HCT116 (cell line): ENCODE measurements at regions not wholly inside any gene's neighbourhood (a gene's known extent, or its start where the extent isn't known, plus 50 kb on each side); places are given as distances from the start of the nearest gene placed in this dataset.

Experiments used
- EZH2 ChIP-seq: fragments of 200-600 bp; sonication (generic); IDR thresholded peaks from 2 replicates; pipeline ENCODE4 v1.6.1; 2017; ENCODE audit warnings: antibody characterized with exemption, mixed run types
- POLR2AphosphoS5 ChIP-seq: IDR thresholded peaks from 2 replicates; pipeline ENCODE4 v1.6.1; 2011; ENCODE audit warnings: mild to moderate bottlenecking, low read depth, low read length, moderate library complexity
- RAD21 ChIP-seq: IDR thresholded peaks from 2 replicates; pipeline ENCODE4 v1.6.1; 2012; ENCODE audit warnings: low read depth, mild to moderate bottlenecking
- ZNF274 ChIP-seq: fragments of 200-500 bp; sonication (Bioruptor generic); IDR thresholded peaks from 2 replicates; pipeline ENCODE4 v1.6.1; 2014; ENCODE audit warnings: mild to moderate bottlenecking, low read depth, low read length, inconsistent platforms
- TF ChIP-seq, protein P1 (sequence below): IDR thresholded peaks from 2 replicates; pipeline ENCODE4 v1.6.1; 2012; ENCODE audit warnings: low read depth
- TF ChIP-seq, protein P2 (sequence below), 3 experiments: fragments of 200-600 bp in 1 of 3; sonication (generic) in 1 of 3; IDR thresholded peaks in 2 of 3; conservative IDR thresholded peaks in 1 of 3; 2 replicates each; pipeline ENCODE4 v1.5.1; 2012 to 2017; ENCODE audit warnings: low read depth in 2 of 3, low read length in 2 of 3, antibody characterized with exemption in 1 of 3, borderline replicate concordance in 1 of 3, control low read depth in 1 of 3, mild to moderate bottlenecking in 1 of 3, mixed read lengths in 1 of 3, mixed run types in 1 of 3, moderate library complexity in 1 of 3; ENCODE audit not compliant: insufficient read depth in 1 of 3

DNA sequence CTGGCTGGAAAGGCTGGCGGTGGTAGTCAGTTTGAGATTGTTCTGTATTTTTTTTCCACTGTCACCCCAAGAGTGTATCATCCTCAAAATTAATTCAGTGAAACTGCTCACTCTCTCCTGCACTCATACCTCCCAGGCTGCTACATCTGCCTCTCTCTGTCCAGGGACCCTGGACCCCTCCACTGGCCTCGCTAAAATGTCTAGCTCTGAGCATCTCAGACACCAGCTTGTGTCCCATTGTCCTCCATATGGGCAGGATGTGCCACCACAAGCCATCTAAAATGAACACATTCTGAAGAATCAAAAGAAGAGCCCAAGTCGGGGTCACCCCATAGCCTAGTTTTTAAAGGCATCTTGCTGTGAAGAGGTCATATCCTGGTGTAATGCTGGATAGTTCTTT, 345.5 kb upstream of the TSHZ3 start:
- TF ChIP-seq POLR2AphosphoS5 (no peak), EZH2 (no peak), RAD21 (no peak), ZNF274 (no peak)
- TF ChIP-seq, protein P1, sequence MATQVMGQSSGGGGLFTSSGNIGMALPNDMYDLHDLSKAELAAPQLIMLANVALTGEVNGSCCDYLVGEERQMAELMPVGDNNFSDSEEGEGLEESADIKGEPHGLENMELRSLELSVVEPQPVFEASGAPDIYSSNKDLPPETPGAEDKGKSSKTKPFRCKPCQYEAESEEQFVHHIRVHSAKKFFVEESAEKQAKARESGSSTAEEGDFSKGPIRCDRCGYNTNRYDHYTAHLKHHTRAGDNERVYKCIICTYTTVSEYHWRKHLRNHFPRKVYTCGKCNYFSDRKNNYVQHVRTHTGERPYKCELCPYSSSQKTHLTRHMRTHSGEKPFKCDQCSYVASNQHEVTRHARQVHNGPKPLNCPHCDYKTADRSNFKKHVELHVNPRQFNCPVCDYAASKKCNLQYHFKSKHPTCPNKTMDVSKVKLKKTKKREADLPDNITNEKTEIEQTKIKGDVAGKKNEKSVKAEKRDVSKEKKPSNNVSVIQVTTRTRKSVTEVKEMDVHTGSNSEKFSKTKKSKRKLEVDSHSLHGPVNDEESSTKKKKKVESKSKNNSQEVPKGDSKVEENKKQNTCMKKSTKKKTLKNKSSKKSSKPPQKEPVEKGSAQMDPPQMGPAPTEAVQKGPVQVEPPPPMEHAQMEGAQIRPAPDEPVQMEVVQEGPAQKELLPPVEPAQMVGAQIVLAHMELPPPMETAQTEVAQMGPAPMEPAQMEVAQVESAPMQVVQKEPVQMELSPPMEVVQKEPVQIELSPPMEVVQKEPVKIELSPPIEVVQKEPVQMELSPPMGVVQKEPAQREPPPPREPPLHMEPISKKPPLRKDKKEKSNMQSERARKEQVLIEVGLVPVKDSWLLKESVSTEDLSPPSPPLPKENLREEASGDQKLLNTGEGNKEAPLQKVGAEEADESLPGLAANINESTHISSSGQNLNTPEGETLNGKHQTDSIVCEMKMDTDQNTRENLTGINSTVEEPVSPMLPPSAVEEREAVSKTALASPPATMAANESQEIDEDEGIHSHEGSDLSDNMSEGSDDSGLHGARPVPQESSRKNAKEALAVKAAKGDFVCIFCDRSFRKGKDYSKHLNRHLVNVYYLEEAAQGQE, result no peak
- TF ChIP-seq, protein P2, sequence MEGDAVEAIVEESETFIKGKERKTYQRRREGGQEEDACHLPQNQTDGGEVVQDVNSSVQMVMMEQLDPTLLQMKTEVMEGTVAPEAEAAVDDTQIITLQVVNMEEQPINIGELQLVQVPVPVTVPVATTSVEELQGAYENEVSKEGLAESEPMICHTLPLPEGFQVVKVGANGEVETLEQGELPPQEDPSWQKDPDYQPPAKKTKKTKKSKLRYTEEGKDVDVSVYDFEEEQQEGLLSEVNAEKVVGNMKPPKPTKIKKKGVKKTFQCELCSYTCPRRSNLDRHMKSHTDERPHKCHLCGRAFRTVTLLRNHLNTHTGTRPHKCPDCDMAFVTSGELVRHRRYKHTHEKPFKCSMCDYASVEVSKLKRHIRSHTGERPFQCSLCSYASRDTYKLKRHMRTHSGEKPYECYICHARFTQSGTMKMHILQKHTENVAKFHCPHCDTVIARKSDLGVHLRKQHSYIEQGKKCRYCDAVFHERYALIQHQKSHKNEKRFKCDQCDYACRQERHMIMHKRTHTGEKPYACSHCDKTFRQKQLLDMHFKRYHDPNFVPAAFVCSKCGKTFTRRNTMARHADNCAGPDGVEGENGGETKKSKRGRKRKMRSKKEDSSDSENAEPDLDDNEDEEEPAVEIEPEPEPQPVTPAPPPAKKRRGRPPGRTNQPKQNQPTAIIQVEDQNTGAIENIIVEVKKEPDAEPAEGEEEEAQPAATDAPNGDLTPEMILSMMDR (IDR thresholded peaks at IDR 0.05 in 2 of 3, conservative IDR thresholded peaks at IDR 0.05 in 1 of 3; ENCODE audit: borderline replicate concordance in 1 of 3, insufficient read depth in 1 of 3, low read depth in 2 of 3, low read length in 2 of 3), result no peak
